K562 (cell line): ENCODE measurements at regions not wholly inside any gene's neighbourhood (a gene's known extent, or its start where the extent isn't known, plus 50 kb on each side); places are given as distances from the start of the nearest gene placed in this dataset.

Source experiments
- DIDO1 ChIP-seq: fragments of 450-650 bp; IDR thresholded peaks from 2 replicates; pipeline ENCODE4 v1.6.1; 2016; ENCODE audit warnings: low read depth, missing biosample characterization, missing genetic modification characterization
- FOXO4 ChIP-seq: fragments of 450-650 bp; formaldehyde crosslinking; IDR thresholded peaks from 2 replicates; pipeline ENCODE4 v1.4.0; 2020; ENCODE audit warnings: mild to moderate bottlenecking, moderate library complexity
- JUND ChIP-seq, 2 experiments: IDR thresholded peaks; 2 replicates in 1 of 2; 3 replicates in 1 of 2; pipeline ENCODE4 v1.6.1; 2011; ENCODE audit warnings: borderline replicate concordance in 2 of 2, low read depth in 2 of 2, low read length in 2 of 2, improper control_type of control experiment in 1 of 2, missing biosample characterization in 1 of 2, missing genetic modification characterization in 1 of 2, missing genetic modification reagents in 1 of 2
- MTA2 ChIP-seq: fragments of 450-650 bp; IDR thresholded peaks from 2 replicates; pipeline ENCODE4 v1.6.1; 2016; ENCODE audit warnings: low read depth
- NFE2L1 ChIP-seq: fragments of 450-650 bp; IDR thresholded peaks from 2 replicates; pipeline ENCODE4 v1.6.1; 2016; ENCODE audit warnings: missing genetic modification characterization, low read depth, mild to moderate bottlenecking, missing compliant biosample characterization, moderate library complexity, borderline replicate concordance
- NR0B1 ChIP-seq: fragments of 450-650 bp; IDR thresholded peaks from one replicate; pipeline ENCODE4 v1.6.1; 2018; ENCODE audit warnings: mild to moderate bottlenecking, moderate library complexity; ENCODE audit not compliant: partially characterized antibody
- NR1H2 ChIP-seq: sonication (generic); formaldehyde crosslinking; IDR thresholded peaks from 2 replicates; pipeline ENCODE4 v1.4.0; 2020; ENCODE audit warnings: mild to moderate bottlenecking, missing genetic modification reagents
- USF1 ChIP-seq: sonication (generic); formaldehyde crosslinking; IDR thresholded peaks from 2 replicates; pipeline ENCODE4 v1.9.0; 2022; ENCODE audit warnings: mild to moderate bottlenecking, missing genetic modification reagents
- ZFP1 ChIP-seq: fragments of 450-650 bp; formaldehyde crosslinking; IDR thresholded peaks from 2 replicates; pipeline ENCODE4 v1.4.0; 2020; ENCODE audit warnings: mild to moderate bottlenecking, mixed read lengths
- ZFP91 ChIP-seq: sonication (generic); formaldehyde crosslinking; IDR thresholded peaks from 2 replicates; pipeline ENCODE4 v1.8.0; 2022; ENCODE audit warnings: mild to moderate bottlenecking, missing genetic modification reagents
- ZNF318 ChIP-seq, 2 experiments: fragments of 450-650 bp; IDR thresholded peaks; 2 replicates each; pipeline ENCODE4 v1.6.1; 2016; ENCODE audit warnings: mild to moderate bottlenecking in 2 of 2, borderline replicate concordance in 1 of 2, low read depth in 1 of 2, moderate library complexity in 1 of 2

DNA sequence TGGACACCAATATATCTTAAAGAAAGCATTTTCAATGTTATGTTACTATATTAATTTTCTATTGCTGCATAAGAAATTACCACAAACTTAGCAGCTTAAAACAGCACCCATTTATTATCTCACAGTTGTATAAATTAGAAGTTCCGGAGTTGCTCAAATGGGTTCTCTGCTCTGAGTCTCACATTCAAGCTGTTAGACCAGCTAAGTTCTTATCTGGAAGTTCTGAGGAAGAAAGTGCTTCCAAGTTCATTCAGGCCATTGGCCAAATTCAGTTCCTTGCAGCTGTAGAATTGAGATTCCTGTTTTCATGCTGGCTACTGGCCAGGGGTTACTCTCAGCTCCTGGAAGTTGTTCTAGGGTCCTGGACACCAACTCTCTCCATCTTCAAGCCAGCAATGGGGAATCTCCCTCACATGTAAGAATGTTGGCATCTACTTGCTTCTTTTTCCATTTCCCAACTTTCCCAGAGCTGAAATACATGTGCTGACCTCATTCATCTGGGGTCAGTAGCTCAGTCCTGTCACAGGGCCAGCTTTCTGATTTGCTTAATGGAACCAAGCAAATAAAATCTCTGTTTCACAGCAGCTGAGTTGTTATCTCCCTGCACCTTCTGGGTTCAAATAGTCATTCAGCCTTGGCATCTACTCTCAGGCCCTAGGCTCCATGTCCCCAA is 99.6 kb upstream of the INTU start (continued):
- TF ChIP-seq ZFP91 (CRISPR knock-in tag) (no peak), JUND (IDR thresholded peaks at IDR 0.05; ENCODE audit: borderline replicate concordance, low read depth, low read length) (no peak), JUND (tag; IDR thresholded peaks at IDR 0.05; ENCODE audit: borderline replicate concordance, low read depth, low read length) (peak; percentile 66; the same call in 1 of the 3 replicates), FOXO4 (CRISPR knock-in tag) (no peak), MTA2 (peak; percentile 76), USF1 (CRISPR knock-in tag) (no peak), DIDO1 (tag) (no peak), ZFP1 (CRISPR knock-in tag) (no peak), NR1H2 (CRISPR knock-in tag) (no peak), NR0B1 (no peak), NFE2L1 (tag) (no peak), ZNF318 (IDR thresholded peaks at IDR 0.05; ENCODE audit: borderline replicate concordance in 1 of 2, low read depth in 1 of 2) (no peak)
